GM12878 (cell line): ENCODE measurements at regions not wholly inside any gene's neighbourhood (a gene's known extent, or its start where the extent isn't known, plus 50 kb on each side); places are given as distances from the start of the nearest gene placed in this dataset.

Source experiments
- ATAC-seq: fragments of 200-7000 bp; cut with Tn5 transposase; 3 replicates; pipeline ENCODE4 v1.9.1; 2020; ENCODE audit warnings: mild to moderate bottlenecking, moderate library complexity
- BruUV-seq: library from RNA; stranded (reverse); fragments of 400-500 nt; replicated peaks from 2 replicates; lab custom pipeline; 2021; lab: Mats Ljungman, UMichigan
- CTCF ChIA-PET: fragments of 300-600 bp; sonication (Branson Sonifier 250); formaldehyde crosslinking; extraction: SDS; loops from one replicate; lab custom pipeline; 2021; ENCODE audit warnings: inconsistent platforms; lab: Yijun Ruan, JAX
- POLR2A ChIA-PET: fragments of 350-600 bp; formaldehyde crosslinking; extraction: SDS; loops from one replicate; lab custom pipeline; 2021; ENCODE audit warnings: inconsistent platforms; lab: Charles Lee
- RAD21 ChIA-PET: fragments of 300-600 bp; sonication (Branson Sonifier 250); formaldehyde crosslinking; loops from one replicate; lab custom pipeline; 2023; ENCODE audit warnings: antibody characterized with exemption; ENCODE audit not compliant: unreplicated experiment; lab: Charles Lee
- SMC1A ChIA-PET: fragments of 300-600 bp; sonication (Branson Sonifier 250); formaldehyde crosslinking; loops from one replicate; lab custom pipeline; 2023; ENCODE audit not compliant: unreplicated experiment, uncharacterized antibody; lab: Charles Lee
- DNase-seq: peaks from one replicate; pipeline ENCODE4 v3.0.0-alpha.2; 2011; ENCODE audit warnings: low read depth, low spot score
- FAIRE-seq: peaks from 3 replicates; lab custom pipeline; 2011; peaks lifted over from hg19 to GRCh38; lab: Jason Lieb, UNC
- H2AFZ ChIP-seq: 2 replicates; pipeline ENCODE4 v1.6.0; 2011; ENCODE audit warnings: low read depth, low read length, control low read depth; ENCODE audit not compliant: control insufficient read depth
- H3K27ac ChIP-seq: 2 replicates; pipeline ENCODE4 v1.5.1; 2011; ENCODE audit warnings: control low read depth; ENCODE audit not compliant: control insufficient read depth, insufficient read depth
- H3K27me3 ChIP-seq, 2 experiments: replicated peaks in 1 of 2; 2 replicates each; pipeline versions ENCODE4 v1.6.0 to v1.6.1; 2011; ENCODE audit warnings: low read length in 1 of 2; ENCODE audit not compliant: control insufficient read depth in 2 of 2, insufficient read depth in 2 of 2
- H3K36me3 ChIP-seq, 2 experiments: 2 replicates each; pipeline ENCODE4 v1.5.1; 2011; ENCODE audit warnings: low read length in 1 of 2; ENCODE audit not compliant: control insufficient read depth in 2 of 2, insufficient read depth in 2 of 2
- H3K4me1 ChIP-seq: 2 replicates; pipeline ENCODE4 v1.6.1; 2011; ENCODE audit warnings: mild to moderate bottlenecking, low read length, moderate library complexity, mixed read lengths; ENCODE audit not compliant: control insufficient read depth, insufficient read depth
- H3K4me2 ChIP-seq: 2 replicates; pipeline ENCODE4 v1.6.0; 2011; ENCODE audit warnings: control low read depth; ENCODE audit not compliant: control insufficient read depth, insufficient read depth
- H3K4me3 ChIP-seq: fragments of 200-600 bp; sonication (generic); 2 replicates; pipeline ENCODE4 v1.5.1; 2016
- H3K79me2 ChIP-seq: 2 replicates; pipeline ENCODE4 v1.6.0; 2011; ENCODE audit warnings: low read length; ENCODE audit not compliant: control insufficient read depth, insufficient read depth
- H3K9ac ChIP-seq: 2 replicates; pipeline ENCODE4 v1.8.0; 2011; ENCODE audit warnings: low read length, control low read depth, mixed read lengths; ENCODE audit not compliant: control insufficient read depth, insufficient read depth
- H3K9me3 ChIP-seq: replicated peaks from 3 replicates; pipeline ENCODE4 v1.5.1; 2011; ENCODE audit warnings: mild to moderate bottlenecking, low read length; ENCODE audit not compliant: control insufficient read depth, insufficient read depth
- H4K20me1 ChIP-seq: 2 replicates; pipeline ENCODE4 v1.6.0; 2011; ENCODE audit not compliant: control insufficient read depth, insufficient read depth
- BACH1 ChIP-seq: fragments of 450-650 bp; IDR thresholded peaks from 2 replicates; pipeline ENCODE4 v1.6.1; 2017; ENCODE audit warnings: mild to moderate bottlenecking, borderline replicate concordance
- E4F1 ChIP-seq: fragments of 450-650 bp; IDR thresholded peaks from 2 replicates; pipeline ENCODE4 v1.6.1; 2018; ENCODE audit warnings: borderline replicate concordance, mild to moderate bottlenecking; ENCODE audit not compliant: partially characterized antibody
- EED ChIP-seq: sonication (generic); IDR thresholded peaks from 2 replicates; pipeline ENCODE4 v1.6.1; 2016; ENCODE audit warnings: antibody characterized with exemption, low read depth
- MAX ChIP-seq: IDR thresholded peaks from 2 replicates; pipeline ENCODE4 v1.6.1; 2012; ENCODE audit warnings: low read depth, low read length, improper control_type of control experiment
- MEF2B ChIP-seq: fragments of 450-650 bp; IDR thresholded peaks from 2 replicates; pipeline ENCODE4 v1.6.1; 2018; ENCODE audit warnings: mild to moderate bottlenecking, moderate library complexity; ENCODE audit not compliant: partially characterized antibody, poor library complexity, severe bottlenecking
- POLR2AphosphoS5 ChIP-seq: IDR thresholded peaks from 2 replicates; pipeline ENCODE4 v1.6.1; 2011; ENCODE audit warnings: mild to moderate bottlenecking, low read length, inconsistent platforms
- PRDM15 ChIP-seq: fragments of 450-650 bp; formaldehyde crosslinking; IDR thresholded peaks from 2 replicates; pipeline ENCODE4 v1.4.0; 2020; ENCODE audit warnings: mild to moderate bottlenecking, moderate library complexity
- SPI1 ChIP-seq: IDR thresholded peaks from 2 replicates; pipeline ENCODE4 v1.6.1; 2011; ENCODE audit warnings: low read depth, mild to moderate bottlenecking, low read length, moderate library complexity, borderline replicate concordance; ENCODE audit not compliant: insufficient read depth
- SRF ChIP-seq, 2 experiments: IDR thresholded peaks; 2 replicates each; pipeline ENCODE4 v1.6.1; 2011; ENCODE audit warnings: low read depth in 2 of 2, low read length in 2 of 2, mild to moderate bottlenecking in 1 of 2, moderate library complexity in 1 of 2
- TAF1 ChIP-seq: IDR thresholded peaks from 2 replicates; pipeline ENCODE4 v1.6.1; 2011; ENCODE audit warnings: mild to moderate bottlenecking, low read depth, low read length, borderline replicate concordance
- TCF12 ChIP-seq: IDR thresholded peaks from 2 replicates; pipeline ENCODE4 v1.6.1; 2011; ENCODE audit warnings: low read depth, mild to moderate bottlenecking, low read length
- ZBED1 ChIP-seq: IDR thresholded peaks from 2 replicates; pipeline ENCODE4 v1.6.1; 2016; ENCODE audit warnings: borderline replicate concordance
- ZNF207 ChIP-seq: fragments of 450-650 bp; IDR thresholded peaks from 2 replicates; pipeline ENCODE4 v1.6.1; 2014; ENCODE audit warnings: antibody characterized with exemption, mild to moderate bottlenecking, borderline replicate concordance
- ZNF217 ChIP-seq: fragments of 450-650 bp; IDR thresholded peaks from 2 replicates; pipeline ENCODE4 v1.6.1; 2017; ENCODE audit warnings: antibody characterized with exemption, mild to moderate bottlenecking
- WGBS: methylation state at CpG from one replicate; pipeline ENCODE4 v1.1.6; 2016; ENCODE audit warnings: low lambda C conversion rate; ENCODE audit not compliant: insufficient replicate concordance, insufficient coverage; ENCODE audit errors: missing lambda C conversion rate; 5-methylcytosine and 5-hydroxymethylcytosine counted together
- in situ Hi-C: fragments of 300-500 bp; cut with MboI; formaldehyde crosslinking; loops from 9 replicates; pipeline ENCODE4 v1.14.3; 2018; ENCODE audit warnings: mixed read lengths
- intact Hi-C: fragments of 100-400 bp; cut with micrococcal nuclease; formaldehyde crosslinking; loops from one replicate; pipeline ENCODE4 v1.14.2; 2022; ENCODE audit not compliant: unreplicated experiment
- TF ChIP-seq, protein P1 (sequence below): IDR thresholded peaks from 2 replicates; pipeline ENCODE4 v1.6.1; 2011; ENCODE audit warnings: borderline replicate concordance, low read depth, mild to moderate bottlenecking, moderate library complexity, low read length; ENCODE audit not compliant: insufficient read depth, poor library complexity, severe bottlenecking
- TF ChIP-seq, protein P2 (sequence below): fragments of 450-650 bp; IDR thresholded peaks from 2 replicates; pipeline ENCODE4 v1.6.1; 2016; ENCODE audit warnings: mild to moderate bottlenecking

DNA sequence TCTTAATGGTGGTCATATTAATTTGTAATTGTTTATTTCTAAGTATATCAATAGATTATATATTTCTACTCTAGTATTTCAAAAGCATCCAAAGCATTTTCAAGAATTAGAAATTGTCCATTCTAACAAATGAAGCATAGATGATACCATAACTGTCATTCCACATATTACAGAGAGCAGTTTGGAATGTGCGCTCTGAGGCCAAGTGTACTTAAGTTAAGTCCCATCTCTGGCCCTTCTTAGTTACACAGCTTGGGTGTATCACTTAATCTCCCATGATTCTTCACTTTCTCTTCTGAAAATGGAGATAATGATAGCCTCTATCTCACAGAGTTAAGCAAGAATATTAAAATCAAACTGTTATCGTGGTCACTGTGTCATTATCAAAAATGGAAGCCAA lies 281.1 kb downstream of the MRPL39 start:
- no peaks in the 10 kb centered on the region for H3K79me2 ChIP-seq
- no peaks in the 10 kb centered on the region for H3K27me3 ChIP-seq
- H3K9ac ChIP-seq, result no peak overlapping the region
- no peaks in the 10 kb centered on the region; the same call in 2 of the 3 replicates for H3K9me3 ChIP-seq
- H3K4me2 ChIP-seq, result no peak overlapping the region
- no peak for DNase-seq
- in situ Hi-C loops, result no loop called here
- no peaks in the 10 kb centered on the region for H3K4me1 ChIP-seq
- H3K36me3 ChIP-seq, result no peaks in the 10 kb centered on the region; a peak in 1 of 4 replicates
- FAIRE-seq, result no peak
- H2AFZ ChIP-seq, result no peak overlapping the region
- H4K20me1 ChIP-seq, result no peaks in the 10 kb centered on the region
- RAD21 ChIA-PET, result no interaction called here
- intact Hi-C loops, result no loop called here
- ATAC-seq, result no peak
- SMC1A ChIA-PET, result interaction anchor here (0.7 to 2.4 kb wide), 3 partner anchors 14 to 113 kb away, joined by 3 to 8 read pairs (median 3); no protein-coding TSS in a partner anchor
- 65% methylated on average over 2 of the region's 2 CpGs for WGBS
- no peak overlapping the region for H3K27ac ChIP-seq
- CTCF ChIA-PET, result interaction anchor here (1.2 kb wide), 1 partner anchor 13 kb away, joined by 3 read pairs; no protein-coding TSS in a partner anchor
- H3K4me3 ChIP-seq, result no peak overlapping the region
- no TSS peak for BruUV-seq
- POLR2A ChIA-PET, result no interaction called here
- TF ChIP-seq SPI1, result no peak
- TF ChIP-seq EED, result no peak
- TF ChIP-seq, protein P1, sequence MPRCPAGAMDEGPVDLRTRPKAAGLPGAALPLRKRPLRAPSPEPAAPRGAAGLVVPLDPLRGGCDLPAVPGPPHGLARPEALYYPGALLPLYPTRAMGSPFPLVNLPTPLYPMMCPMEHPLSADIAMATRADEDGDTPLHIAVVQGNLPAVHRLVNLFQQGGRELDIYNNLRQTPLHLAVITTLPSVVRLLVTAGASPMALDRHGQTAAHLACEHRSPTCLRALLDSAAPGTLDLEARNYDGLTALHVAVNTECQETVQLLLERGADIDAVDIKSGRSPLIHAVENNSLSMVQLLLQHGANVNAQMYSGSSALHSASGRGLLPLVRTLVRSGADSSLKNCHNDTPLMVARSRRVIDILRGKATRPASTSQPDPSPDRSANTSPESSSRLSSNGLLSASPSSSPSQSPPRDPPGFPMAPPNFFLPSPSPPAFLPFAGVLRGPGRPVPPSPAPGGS, result no peak
- TF ChIP-seq ZNF217, result no peak
- no peak for TF ChIP-seq BACH1
- TF ChIP-seq MAX, result no peak
- no peak for TF ChIP-seq POLR2AphosphoS5
- no peak for TF ChIP-seq SRF (IDR thresholded peaks at IDR 0.05; ENCODE audit: low read depth in 2 of 2, low read length in 2 of 2)
- no peak for TF ChIP-seq TCF12
- TF ChIP-seq, protein P2, sequence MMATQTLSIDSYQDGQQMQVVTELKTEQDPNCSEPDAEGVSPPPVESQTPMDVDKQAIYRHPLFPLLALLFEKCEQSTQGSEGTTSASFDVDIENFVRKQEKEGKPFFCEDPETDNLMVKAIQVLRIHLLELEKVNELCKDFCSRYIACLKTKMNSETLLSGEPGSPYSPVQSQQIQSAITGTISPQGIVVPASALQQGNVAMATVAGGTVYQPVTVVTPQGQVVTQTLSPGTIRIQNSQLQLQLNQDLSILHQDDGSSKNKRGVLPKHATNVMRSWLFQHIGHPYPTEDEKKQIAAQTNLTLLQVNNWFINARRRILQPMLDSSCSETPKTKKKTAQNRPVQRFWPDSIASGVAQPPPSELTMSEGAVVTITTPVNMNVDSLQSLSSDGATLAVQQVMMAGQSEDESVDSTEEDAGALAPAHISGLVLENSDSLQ, result no peak
- no peak for TF ChIP-seq ZBED1
- no peak for TF ChIP-seq ZNF207
- no peak for TF ChIP-seq E4F1
- TF ChIP-seq MEF2B, result no peak
- no peak for TF ChIP-seq TAF1
- TF ChIP-seq PRDM15 (CRISPR knock-in tag), result no peak
